CD4-positive, alpha-beta T cell (primary cell): ENCODE measurements at regions not wholly inside any gene's neighbourhood (a gene's known extent, or its start where the extent isn't known, plus 50 kb on each side); places are given as distances from the start of the nearest gene placed in this dataset.

ENCODE experiments used
- ATAC-seq: fragments of 200-7000 bp; cut with Tn5 transposase; one replicate; pipeline ENCODE4 v1.10.0; 2022; ENCODE audit warnings: mild to moderate bottlenecking; ENCODE audit not compliant: poor library complexity
- CTCF ChIA-PET: fragments of 350-600 bp; sonication (Branson Sonifier 250); formaldehyde crosslinking; loops from one replicate; lab custom pipeline; 2021; ENCODE audit warnings: antibody characterized with exemption, inconsistent platforms; lab: Charles Lee
- POLR2A ChIA-PET: fragments of 350-600 bp; sonication (Branson Sonifier 250); formaldehyde crosslinking; loops from one replicate; lab custom pipeline; 2021; ENCODE audit warnings: antibody characterized with exemption, inconsistent platforms; lab: Charles Lee
- DNase-seq, 14 experiments: peaks; one replicate each; pipeline ENCODE4 v3.0.0-alpha.2; 2013 to 2020; ENCODE audit warnings: mixed read lengths in 2 of 14
- H3K27ac ChIP-seq, 2 donors: one replicate each; pipeline versions ENCODE4 v1.5.1 to v1.7.0; 2013; ENCODE audit warnings: low read length in 2 of 2, low read depth in 1 of 2, mild to moderate bottlenecking in 1 of 2
- H3K27me3 ChIP-seq, 2 experiments: 1 replicate in 1 of 2; 2 replicates in 1 of 2; pipeline versions ENCODE4 v1.6.1 to v1.7.0; 2013; ENCODE audit warnings: low read length in 2 of 2, control low read depth in 1 of 2, mild to moderate bottlenecking in 1 of 2, moderate library complexity in 1 of 2; ENCODE audit not compliant: insufficient read depth in 2 of 2, control insufficient read depth in 1 of 2
- H3K36me3 ChIP-seq: one replicate; pipeline ENCODE4 v1.6.1; 2013; ENCODE audit warnings: low read length, control low read depth; ENCODE audit not compliant: insufficient read depth
- H3K4me1 ChIP-seq: one replicate; pipeline ENCODE4 v1.6.1; 2013; ENCODE audit warnings: low read length, control low read depth; ENCODE audit not compliant: insufficient read depth
- H3K4me3 ChIP-seq: one replicate; pipeline ENCODE4 v1.5.1; 2013; ENCODE audit warnings: mild to moderate bottlenecking, low read length, moderate library complexity
- H3K9me3 ChIP-seq, 2 experiments: 1 replicate in 1 of 2; 2 replicates in 1 of 2; pipeline versions ENCODE4 v1.6.1 to v1.7.0; 2013; ENCODE audit warnings: low read length in 2 of 2, mild to moderate bottlenecking in 2 of 2, control low read depth in 1 of 2, moderate library complexity in 1 of 2; ENCODE audit not compliant: control insufficient read depth in 1 of 2, insufficient read depth in 1 of 2
- H3K27ac Mint-ChIP-seq: one replicate; pipeline ENCODE4 v1.8.0; 2020; ENCODE audit warnings: mixed read lengths
- H3K27me3 Mint-ChIP-seq: one replicate; pipeline ENCODE4 v1.8.0; 2021; ENCODE audit warnings: mixed read lengths
- H3K36me3 Mint-ChIP-seq: one replicate; pipeline ENCODE4 v1.8.0; 2021; ENCODE audit warnings: low read depth, mixed read lengths
- H3K4me1 Mint-ChIP-seq: one replicate; pipeline ENCODE4 v1.8.0; 2021; ENCODE audit warnings: low read depth, mixed read lengths
- H3K4me3 Mint-ChIP-seq: one replicate; pipeline ENCODE4 v1.8.0; 2020; ENCODE audit warnings: mild to moderate bottlenecking, mixed read lengths
- H3K9me3 Mint-ChIP-seq: one replicate; pipeline ENCODE4 v1.8.0; 2020; ENCODE audit warnings: mixed read lengths
- intact Hi-C, 2 experiments: fragments of 100-400 bp; cut with DNase I in 1 of 2; cut with micrococcal nuclease in 1 of 2; formaldehyde crosslinking; loops; one replicate each; pipeline versions ENCODE4 v1.15.1 to v1.9.0; 2023 to 2025; cut with DNase I, micrococcal nuclease
- TF ChIP-seq, protein P1 (sequence below): fragments of 200-600 bp; IDR thresholded peaks from one replicate; pipeline ENCODE4 v1.8.0; 2022; ENCODE audit warnings: antibody characterized with exemption, mild to moderate bottlenecking

DNA sequence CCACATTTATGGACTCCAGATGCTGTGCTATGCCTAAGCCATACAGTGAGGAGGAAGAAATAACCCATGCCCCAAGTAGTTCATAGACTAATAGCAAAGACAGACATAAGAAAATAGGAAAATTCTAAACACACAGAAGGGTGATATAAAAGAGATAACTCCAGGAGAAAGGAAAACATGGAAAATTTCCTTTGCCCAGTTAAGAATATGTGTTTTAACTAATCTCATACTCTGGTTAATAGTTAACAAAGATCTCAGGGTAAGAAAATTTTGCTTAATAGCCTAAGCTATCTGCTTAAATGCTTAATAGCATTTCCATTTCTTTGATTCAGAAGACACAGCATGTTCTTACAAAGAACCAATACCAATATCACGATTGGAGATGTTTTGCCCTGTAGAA lies 358.0 kb downstream of the MSX2 start:
- Histone ChIP-seq H3K9me3 (no peaks in the 10 kb centered on the region), H3K36me3 (no peaks in the 10 kb centered on the region), H3K4me1 (no peaks in the 10 kb centered on the region), H3K27me3 (no peaks in the 10 kb centered on the region), H3K27ac (no peak overlapping the region), H3K4me3 (no peak overlapping the region)
- ChIA-PET POLR2A (no interaction called here), CTCF (no interaction called here)
- intact Hi-C loops: no loop called here
- H3K27me3 Mint-ChIP-seq: peaks cover 24% of the 10 kb centered on the region
- ATAC-seq: no peak
- H3K4me1 Mint-ChIP-seq: no peaks in the 10 kb centered on the region
- TF ChIP-seq, protein P1, sequence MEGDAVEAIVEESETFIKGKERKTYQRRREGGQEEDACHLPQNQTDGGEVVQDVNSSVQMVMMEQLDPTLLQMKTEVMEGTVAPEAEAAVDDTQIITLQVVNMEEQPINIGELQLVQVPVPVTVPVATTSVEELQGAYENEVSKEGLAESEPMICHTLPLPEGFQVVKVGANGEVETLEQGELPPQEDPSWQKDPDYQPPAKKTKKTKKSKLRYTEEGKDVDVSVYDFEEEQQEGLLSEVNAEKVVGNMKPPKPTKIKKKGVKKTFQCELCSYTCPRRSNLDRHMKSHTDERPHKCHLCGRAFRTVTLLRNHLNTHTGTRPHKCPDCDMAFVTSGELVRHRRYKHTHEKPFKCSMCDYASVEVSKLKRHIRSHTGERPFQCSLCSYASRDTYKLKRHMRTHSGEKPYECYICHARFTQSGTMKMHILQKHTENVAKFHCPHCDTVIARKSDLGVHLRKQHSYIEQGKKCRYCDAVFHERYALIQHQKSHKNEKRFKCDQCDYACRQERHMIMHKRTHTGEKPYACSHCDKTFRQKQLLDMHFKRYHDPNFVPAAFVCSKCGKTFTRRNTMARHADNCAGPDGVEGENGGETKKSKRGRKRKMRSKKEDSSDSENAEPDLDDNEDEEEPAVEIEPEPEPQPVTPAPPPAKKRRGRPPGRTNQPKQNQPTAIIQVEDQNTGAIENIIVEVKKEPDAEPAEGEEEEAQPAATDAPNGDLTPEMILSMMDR: no peak
- H3K36me3 Mint-ChIP-seq: no peaks in the 10 kb centered on the region
- H3K27ac Mint-ChIP-seq: no peak overlapping the region
- H3K4me3 Mint-ChIP-seq: no peak overlapping the region
- DNase-seq: no peak
- H3K9me3 Mint-ChIP-seq: no peaks in the 10 kb centered on the region

DNA sequence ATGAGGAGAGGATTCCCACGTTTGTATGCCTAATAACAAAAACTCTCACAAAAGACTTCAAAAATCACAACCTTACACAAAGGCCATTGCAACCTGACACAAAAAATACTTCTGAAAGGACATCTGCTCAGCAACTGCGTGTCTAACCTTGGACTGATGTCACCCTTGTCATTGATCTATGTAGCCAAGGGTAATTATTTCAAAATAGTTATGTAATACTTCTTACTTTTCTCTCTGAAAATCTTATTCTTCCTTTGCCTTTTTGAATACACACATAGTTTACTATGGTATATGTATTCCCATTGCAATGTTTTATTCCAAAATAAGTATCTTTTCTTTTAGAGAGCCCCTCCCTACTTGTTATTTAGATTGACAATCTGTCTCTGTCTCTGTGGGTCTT lies 355.3 kb downstream of the MSX2 start:
- H3K4me1 Mint-ChIP-seq: no peaks in the 10 kb centered on the region
- Histone ChIP-seq H3K4me3 (no peak overlapping the region), H3K27me3 (peaks cover 0 to 4% of the 10 kb centered on the region in 2 experiments), H3K27ac (no peak overlapping the region), H3K36me3 (no peaks in the 10 kb centered on the region), H3K4me1 (no peaks in the 10 kb centered on the region), H3K9me3 (no peaks in the 10 kb centered on the region)
- ChIA-PET POLR2A (no interaction called here), CTCF (no interaction called here)
- TF ChIP-seq, protein P1: no peak
- H3K27ac Mint-ChIP-seq: no peak overlapping the region
- peaks cover 29% of the 10 kb centered on the region for H3K27me3 Mint-ChIP-seq
- no peak overlapping the region for H3K4me3 Mint-ChIP-seq
- DNase-seq (no peak), ATAC-seq (no peak)
- no peaks in the 10 kb centered on the region for H3K9me3 Mint-ChIP-seq
- intact Hi-C loops: no loop called here
- H3K36me3 Mint-ChIP-seq: no peaks in the 10 kb centered on the region

DNA sequence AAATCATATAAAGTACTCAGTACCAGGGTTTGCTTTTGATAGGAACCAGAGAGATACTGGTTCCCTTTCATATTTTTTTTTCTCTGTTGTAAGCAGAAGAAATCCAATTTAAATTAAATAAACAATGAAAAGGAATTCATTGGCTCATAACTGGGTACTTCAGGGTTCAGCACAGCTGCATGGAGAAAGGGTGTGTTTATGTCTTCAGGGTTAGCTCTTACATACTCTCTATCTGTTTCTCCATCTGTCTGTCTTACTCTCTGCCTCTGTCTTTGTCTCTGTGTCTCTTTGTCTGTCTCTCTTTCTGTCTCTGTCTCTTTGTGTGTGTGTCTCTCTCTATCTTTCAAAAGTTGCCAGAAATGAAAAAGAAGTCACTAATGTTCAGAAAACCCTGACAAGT lies 345.9 kb downstream of the MSX2 start:
- no peaks in the 10 kb centered on the region for H3K36me3 Mint-ChIP-seq
- DNase-seq (no peak), ATAC-seq (no peak)
- Histone ChIP-seq H3K4me1 (no peaks in the 10 kb centered on the region), H3K27ac (no peak overlapping the region), H3K9me3 (no peaks in the 10 kb centered on the region), H3K4me3 (no peak overlapping the region), H3K36me3 (no peaks in the 10 kb centered on the region), H3K27me3 (no peaks in the 10 kb centered on the region)
- TF ChIP-seq, protein P1: no peak
- H3K27ac Mint-ChIP-seq: no peak overlapping the region
- CTCF ChIA-PET: no interaction called here
- H3K9me3 Mint-ChIP-seq: peaks cover 2% of the 10 kb centered on the region
- no peak overlapping the region for H3K4me3 Mint-ChIP-seq
- no peaks in the 10 kb centered on the region for H3K4me1 Mint-ChIP-seq
- peaks cover 16% of the 10 kb centered on the region for H3K27me3 Mint-ChIP-seq
- POLR2A ChIA-PET: no interaction called here
- intact Hi-C loops: no loop called here
